ENCODE measurements at regions not wholly inside any gene's neighbourhood (a gene's known extent, or its start where the extent isn't known, plus 50 kb on each side); places are given as distances from the start of the nearest gene placed in this dataset.

DNA sequence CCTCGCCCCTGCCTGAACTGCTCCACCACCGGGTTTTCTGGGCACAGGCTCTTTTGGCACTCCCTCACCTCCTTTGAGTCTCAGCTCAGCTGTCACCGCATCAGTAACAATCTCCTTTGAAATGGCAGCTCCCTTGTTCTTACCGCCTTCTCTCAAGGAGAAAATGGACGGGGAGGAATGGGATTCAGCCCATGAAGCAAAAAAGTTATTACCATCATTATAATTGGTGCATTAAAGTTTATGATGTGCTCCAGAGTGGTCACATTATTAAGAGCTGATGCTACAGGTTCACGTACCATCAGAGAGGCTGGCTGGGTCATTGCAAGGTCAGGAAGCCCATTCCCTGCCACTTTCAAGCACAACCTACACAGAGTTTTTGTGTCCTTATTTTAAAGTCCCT is 344.7 kb downstream of the AGTPBP1 start:
- Histone ChIP-seq H3K36me3 (replicated peaks in 1 of 2; ENCODE audit: control insufficient read depth in 1 of 2, insufficient read depth in 2 of 2, low read length in 2 of 2) (no peaks in the 10 kb centered on the region), H3K4me1 (ENCODE audit: control insufficient read depth in 1 of 2, insufficient read depth in 2 of 2, low read length in 2 of 2) (no peaks in the 10 kb centered on the region), H3K79me2 (ENCODE audit: insufficient read depth, low read length) (no peaks in the 10 kb centered on the region), H3K4me3 (replicated peaks in 1 of 3; ENCODE audit: low read depth in 2 of 3, low read length in 3 of 3) (no peak overlapping the region), H3K4me2 (replicated peaks; ENCODE audit: extremely low read depth, low read length, poor library complexity, severe bottlenecking) (no peak overlapping the region), H2AFZ (ENCODE audit: insufficient read depth, low read depth, low read length, poor library complexity, severe bottlenecking) (no peak overlapping the region), H3K27ac (ENCODE audit: low read depth in 1 of 2, low read length in 2 of 2) (no peak overlapping the region), H3K9ac (ENCODE audit: insufficient read depth, low read length, poor library complexity, severe bottlenecking) (no peak overlapping the region), H4K20me1 (ENCODE audit: insufficient read depth, low read length) (no peaks in the 10 kb centered on the region), H3K9me3 (replicated peaks in 1 of 2; ENCODE audit: control insufficient read depth in 1 of 2, insufficient read depth in 1 of 2, low read length in 2 of 2) (no peaks in the 10 kb centered on the region), H3K27me3 (ENCODE audit: control insufficient read depth in 2 of 2, insufficient read depth in 2 of 2, low read length in 2 of 2) (no peaks in the 10 kb centered on the region)
- Mint-ChIP-seq H3K9me3 (peaks cover 0 to 6% (median 0%) of the 10 kb centered on the region in 7 donors), H3K4me1 (no peaks in the 10 kb centered on the region), H3K27ac (no peak overlapping the region), H3K27me3 (ENCODE audit: low read depth in 3 of 3) (peaks cover 3 to 7% (median 5%) of the 10 kb centered on the region in 3 donors), H3K36me3 (no peaks in the 10 kb centered on the region), H3K4me3 (no peak overlapping the region)
- intact Hi-C loops (cut with micrococcal nuclease) = no loop called here
- TF ChIP-seq, protein P1, sequence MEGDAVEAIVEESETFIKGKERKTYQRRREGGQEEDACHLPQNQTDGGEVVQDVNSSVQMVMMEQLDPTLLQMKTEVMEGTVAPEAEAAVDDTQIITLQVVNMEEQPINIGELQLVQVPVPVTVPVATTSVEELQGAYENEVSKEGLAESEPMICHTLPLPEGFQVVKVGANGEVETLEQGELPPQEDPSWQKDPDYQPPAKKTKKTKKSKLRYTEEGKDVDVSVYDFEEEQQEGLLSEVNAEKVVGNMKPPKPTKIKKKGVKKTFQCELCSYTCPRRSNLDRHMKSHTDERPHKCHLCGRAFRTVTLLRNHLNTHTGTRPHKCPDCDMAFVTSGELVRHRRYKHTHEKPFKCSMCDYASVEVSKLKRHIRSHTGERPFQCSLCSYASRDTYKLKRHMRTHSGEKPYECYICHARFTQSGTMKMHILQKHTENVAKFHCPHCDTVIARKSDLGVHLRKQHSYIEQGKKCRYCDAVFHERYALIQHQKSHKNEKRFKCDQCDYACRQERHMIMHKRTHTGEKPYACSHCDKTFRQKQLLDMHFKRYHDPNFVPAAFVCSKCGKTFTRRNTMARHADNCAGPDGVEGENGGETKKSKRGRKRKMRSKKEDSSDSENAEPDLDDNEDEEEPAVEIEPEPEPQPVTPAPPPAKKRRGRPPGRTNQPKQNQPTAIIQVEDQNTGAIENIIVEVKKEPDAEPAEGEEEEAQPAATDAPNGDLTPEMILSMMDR (IDR thresholded peaks at IDR 0.05) = no peak
- no peak for DNase-seq
- 88% methylated on average over 3 of the region's 6 CpGs for WGBS (ENCODE audit: insufficient coverage)

DNA sequence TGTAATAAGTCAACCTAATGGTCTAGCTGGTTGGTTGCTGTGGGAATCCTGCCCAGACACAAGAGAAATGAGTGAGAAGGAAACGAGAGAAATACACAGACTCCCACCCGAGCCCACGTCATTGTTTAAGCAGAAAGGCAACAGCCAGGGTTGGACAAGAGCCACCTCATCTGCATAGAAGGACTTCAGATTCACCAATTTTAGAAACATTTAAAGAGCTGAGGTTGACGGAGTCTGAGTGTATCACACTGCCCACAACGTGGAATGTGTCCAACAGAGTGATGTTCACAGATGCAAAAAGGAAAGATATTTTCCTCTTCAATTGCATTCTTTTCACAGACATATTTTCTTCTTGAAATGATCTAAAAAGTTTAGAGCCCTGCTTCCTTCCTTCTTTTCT is 349.5 kb downstream of the AGTPBP1 start:
- H3K27me3 Mint-ChIP-seq (ENCODE audit: low read depth in 3 of 3) = peaks cover 0 to 4% (median 2%) of the 10 kb centered on the region in 3 donors
- no peaks in the 10 kb centered on the region for H3K4me1 ChIP-seq (ENCODE audit: control insufficient read depth in 1 of 2, insufficient read depth in 2 of 2, low read length in 2 of 2)
- no peaks in the 10 kb centered on the region for H3K4me1 Mint-ChIP-seq
- WGBS (ENCODE audit: insufficient coverage) = 93% methylated on average over 2 of the region's 5 CpGs
- H3K27ac Mint-ChIP-seq = no peak overlapping the region
- no peak overlapping the region for H3K4me2 ChIP-seq (replicated peaks; ENCODE audit: extremely low read depth, low read length, poor library complexity, severe bottlenecking)
- H2AFZ ChIP-seq (ENCODE audit: insufficient read depth, low read depth, low read length, poor library complexity, severe bottlenecking) = no peak overlapping the region
- H3K9ac ChIP-seq (ENCODE audit: insufficient read depth, low read length, poor library complexity, severe bottlenecking) = no peak overlapping the region
- no peak overlapping the region for H3K27ac ChIP-seq (ENCODE audit: low read depth in 1 of 2, low read length in 2 of 2)
- DNase-seq = no peak
- H3K36me3 Mint-ChIP-seq = no peaks in the 10 kb centered on the region
- no peaks in the 10 kb centered on the region for H3K9me3 ChIP-seq (replicated peaks in 1 of 2; ENCODE audit: control insufficient read depth in 1 of 2, insufficient read depth in 1 of 2, low read length in 2 of 2)
- H3K36me3 ChIP-seq (replicated peaks in 1 of 2; ENCODE audit: control insufficient read depth in 1 of 2, insufficient read depth in 2 of 2, low read length in 2 of 2) = no peaks in the 10 kb centered on the region
- H3K9me3 Mint-ChIP-seq = peaks cover 0 to 3% (median 0%) of the 10 kb centered on the region in 7 donors
- H4K20me1 ChIP-seq (ENCODE audit: insufficient read depth, low read length) = no peaks in the 10 kb centered on the region
- H3K4me3 ChIP-seq (replicated peaks in 1 of 3; ENCODE audit: low read depth in 2 of 3, low read length in 3 of 3) = no peak overlapping the region
- TF ChIP-seq, protein P1 (IDR thresholded peaks at IDR 0.05) = no peak
- H3K4me3 Mint-ChIP-seq = no peak overlapping the region
- intact Hi-C loops (cut with micrococcal nuclease) = no loop called here
- H3K27me3 ChIP-seq (ENCODE audit: control insufficient read depth in 2 of 2, insufficient read depth in 2 of 2, low read length in 2 of 2) = no peaks in the 10 kb centered on the region
- H3K79me2 ChIP-seq (ENCODE audit: insufficient read depth, low read length) = no peaks in the 10 kb centered on the region

Measured in CD14-positive monocyte (primary cell).